ENCODE measurements at regions not wholly inside any gene's neighbourhood (a gene's known extent, or its start where the extent isn't known, plus 50 kb on each side); places are given as distances from the start of the nearest gene placed in this dataset.
"Not testable (repeated sequence)": the region's sequence is repeated elsewhere in the genome, so short reads cannot be mapped to it uniquely, and the experiment has no call there.

GRCh38 chr7:76971201-76971600, 61.0 kb downstream of the SPDYE17 start:
- H3K27ac ChIP-seq = not testable (repeated sequence)

GRCh38 chr7:76969892-76970291, 62.3 kb downstream of the SPDYE17 start:
- H3K27ac ChIP-seq = not testable (repeated sequence)

- not testable (repeated sequence) for H3K27ac ChIP-seq
Observed at GRCh38 chr7:76965731-76966548, 66.2 kb downstream of the SPDYE17 start.

GRCh38 chr7:76964050-76964449, 68.1 kb downstream of the SPDYE17 start:
- not testable (repeated sequence) for H3K27ac ChIP-seq

- H3K27ac ChIP-seq = not testable (repeated sequence)
Observed at GRCh38 chr7:76963061-76963460, 69.1 kb downstream of the SPDYE17 start.

GRCh38 chr7:76960400-76960986, 71.7 kb downstream of the SPDYE17 start:
- H3K27ac ChIP-seq = not testable (repeated sequence)

- not testable (repeated sequence) for H3K27ac ChIP-seq
Observed at GRCh38 chr7:76959573-76960399, 72.4 kb downstream of the SPDYE17 start.

- H3K27ac ChIP-seq = not testable (repeated sequence)
Observed at GRCh38 chr7:76956531-76956930, 75.6 kb downstream of the SPDYE17 start.

- H3K27ac ChIP-seq = not testable (repeated sequence)
Observed at GRCh38 chr7:76955124-76955523, 77.0 kb downstream of the SPDYE17 start.

GRCh38 chr7:76944603-76945002, 87.6 kb downstream of the SPDYE17 start:
- H3K27ac ChIP-seq = not testable (repeated sequence)

- H3K27ac ChIP-seq = not testable (repeated sequence)
Observed at GRCh38 chr7:76941809-76942765, 90.1 kb downstream of the SPDYE17 start.

GRCh38 chr7:76937781-76938180, 94.4 kb downstream of the SPDYE17 start:
- H3K27ac ChIP-seq = not testable (repeated sequence)

- not testable (repeated sequence) for H3K27ac ChIP-seq
Observed at GRCh38 chr7:76937330-76937729, 94.8 kb downstream of the SPDYE17 start.

GRCh38 chr7:76936346-76936745, 95.8 kb downstream of the SPDYE17 start:
- not testable (repeated sequence) for H3K27ac ChIP-seq

- H3K27ac ChIP-seq = not testable (repeated sequence)
Observed at GRCh38 chr7:76934711-76935110, 97.5 kb downstream of the SPDYE17 start.

GRCh38 chr7:76932957-76933356, 99.2 kb downstream of the SPDYE17 start:
- not testable (repeated sequence) for H3K27ac ChIP-seq

- not testable (repeated sequence) for H3K27ac ChIP-seq
Observed at GRCh38 chr7:76931441-76931840, 100.7 kb downstream of the SPDYE17 start.

GRCh38 chr7:76930416-76930815, 101.7 kb downstream of the SPDYE17 start:
- H3K27ac ChIP-seq = not testable (repeated sequence)

- H3K27ac ChIP-seq = not testable (repeated sequence)
Observed at GRCh38 chr7:76928751-76929150, 103.4 kb downstream of the SPDYE17 start.

GRCh38 chr7:76927741-76928393, 104.3 kb downstream of the SPDYE17 start:
- H3K27ac ChIP-seq = not testable (repeated sequence)

- H3K27ac ChIP-seq = not testable (repeated sequence)
Observed at GRCh38 chr7:76926416-76926815, 105.7 kb downstream of the SPDYE17 start.
